ENCODE measurements at regions not wholly inside any gene's neighbourhood (a gene's known extent, or its start where the extent isn't known, plus 50 kb on each side); places are given as distances from the start of the nearest gene placed in this dataset.
"Not testable (repeated sequence)": the region's sequence is repeated elsewhere in the genome, so short reads cannot be mapped to it uniquely, and the experiment has no call there.

GRCh38 chr1:228555074-228555994 is 68.2 kb downstream of the RNF187 start:
- ChIA-PET POLR2A (no interaction called here), CTCF (no interaction called here)
- Histone ChIP-seq H3K4me1 (ENCODE audit: control insufficient read depth, extremely low read depth, insufficient read depth, low read length) (no peaks in the 10 kb centered on the region), H3K27ac (ENCODE audit: insufficient read depth, low read depth, low read length) (no peak overlapping the region), H3K9ac (replicated peaks; ENCODE audit: extremely low read depth, insufficient read depth, low read length) (no peak overlapping the region), H3K79me2 (ENCODE audit: control insufficient read depth, insufficient read depth, low read length) (no peaks in the 10 kb centered on the region), H3K4me3 (replicated peaks in 1 of 3; ENCODE audit: insufficient read depth in 1 of 3, low read depth in 1 of 3, low read length in 3 of 3) (no peak overlapping the region), H3K9me3 (replicated peaks; ENCODE audit: control insufficient read depth, insufficient read depth, low read length) (no peaks in the 10 kb centered on the region), H3K36me3 (ENCODE audit: control insufficient read depth in 2 of 2, extremely low read depth in 1 of 2, insufficient read depth in 2 of 2, low read length in 2 of 2) (no peaks in the 10 kb centered on the region), H3K9me1 (replicated peaks; ENCODE audit: control insufficient read depth, extremely low read depth, insufficient read depth, low read length) (no peaks in the 10 kb centered on the region), H2AFZ (ENCODE audit: low read depth, low read length) (no peak overlapping the region), H4K20me1 (replicated peaks; ENCODE audit: control insufficient read depth, extremely low read depth, insufficient read depth, low read length) (no peaks in the 10 kb centered on the region), H3K27me3 (ENCODE audit: control insufficient read depth in 2 of 2, insufficient read depth in 2 of 2, low read length in 2 of 2) (no peaks in the 10 kb centered on the region), H3K4me2 (ENCODE audit: insufficient read depth, low read length) (no peak overlapping the region)
- no peak for DNase-seq (ENCODE audit: low read depth, low spot score)
- no peak for TF ChIP-seq GATA2 (IDR thresholded peaks at IDR 0.05; ENCODE audit: insufficient read depth, insufficient read length, low read depth, low read length)
- TF ChIP-seq POLR2A (IDR thresholded peaks at IDR 0.05; ENCODE audit: low read depth, low read length), result no peak
- TF ChIP-seq CTCF (IDR thresholded peaks at IDR 0.05; ENCODE audit: extremely low read depth in 1 of 2, insufficient read depth in 1 of 2, low read depth in 1 of 2, low read length in 2 of 2), result no peak
- no peak for TF ChIP-seq JUN (IDR thresholded peaks at IDR 0.05; ENCODE audit: borderline replicate concordance, insufficient read depth, insufficient read length, low read depth)
- TF ChIP-seq MYC (IDR thresholded peaks at IDR 0.05; ENCODE audit: low read depth, low read length), result no peak
- TF ChIP-seq, protein P1, sequence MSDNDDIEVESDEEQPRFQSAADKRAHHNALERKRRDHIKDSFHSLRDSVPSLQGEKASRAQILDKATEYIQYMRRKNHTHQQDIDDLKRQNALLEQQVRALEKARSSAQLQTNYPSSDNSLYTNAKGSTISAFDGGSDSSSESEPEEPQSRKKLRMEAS (IDR thresholded peaks at IDR 0.05; ENCODE audit: insufficient read depth, insufficient read length), result no peak
- TF ChIP-seq POLR2AphosphoS5 (IDR thresholded peaks at IDR 0.05; ENCODE audit: insufficient read depth, low read depth, low read length), result no peak
- no peak for TF ChIP-seq FOS (IDR thresholded peaks at IDR 0.05; ENCODE audit: borderline replicate concordance, insufficient read depth, low read length)
- TF ChIP-seq EZH2 (IDR thresholded peaks at IDR 0.05; ENCODE audit: borderline replicate concordance, low read depth, low read length, severe bottlenecking), result no peak
- dilution Hi-C loops (cut with MboI; ENCODE audit: extremely low pct_ligation_motif_present, low sequenced_read_pairs), result no loop called here
- intact Hi-C loops (cut with micrococcal nuclease), result no loop called here
- BruUV-seq (replicated peaks), result no TSS peak
- FAIRE-seq, result no peak

- dilution Hi-C loops (cut with MboI; ENCODE audit: extremely low pct_ligation_motif_present, low sequenced_read_pairs), result not testable (repeated sequence)
- peak overlapping the region; percentile 51 for H3K4me2 ChIP-seq (ENCODE audit: insufficient read depth, low read length)
Observed at GRCh38 chr1:228556634-228557430, 69.7 kb downstream of the RNF187 start.

More at GRCh38 chr1:228556634-228557430, 69.7 kb downstream of the RNF187 start:
- H3K9me3 ChIP-seq (replicated peaks; ENCODE audit: control insufficient read depth, insufficient read depth, low read length); DNase-seq (ENCODE audit: low read depth, low spot score); H2AFZ ChIP-seq (ENCODE audit: low read depth, low read length); POLR2A ChIA-PET; FAIRE-seq; H4K20me1 ChIP-seq (replicated peaks; ENCODE audit: control insufficient read depth, extremely low read depth, insufficient read depth, low read length); H3K4me1 ChIP-seq (ENCODE audit: control insufficient read depth, extremely low read depth, insufficient read depth, low read length); BruUV-seq (replicated peaks); H3K79me2 ChIP-seq (ENCODE audit: control insufficient read depth, insufficient read depth, low read length); H3K27ac ChIP-seq (ENCODE audit: insufficient read depth, low read depth, low read length); H3K9me1 ChIP-seq (replicated peaks; ENCODE audit: control insufficient read depth, extremely low read depth, insufficient read depth, low read length); intact Hi-C loops (cut with micrococcal nuclease); H3K36me3 ChIP-seq (ENCODE audit: control insufficient read depth in 2 of 2, extremely low read depth in 1 of 2, insufficient read depth in 2 of 2, low read length in 2 of 2); H3K27me3 ChIP-seq (ENCODE audit: control insufficient read depth in 2 of 2, insufficient read depth in 2 of 2, low read length in 2 of 2); CTCF ChIA-PET; H3K9ac ChIP-seq (replicated peaks; ENCODE audit: extremely low read depth, insufficient read depth, low read length): not testable (repeated sequence)
- H3K4me3 ChIP-seq (replicated peaks in 1 of 3; ENCODE audit: insufficient read depth in 1 of 3, low read depth in 1 of 3, low read length in 3 of 3), result peak overlapping the region in 1 of 3 experiments; percentile 23
